Nucleus accumbens (tissue), 56 donors: ENCODE measurements at regions not wholly inside any gene's neighbourhood (a gene's known extent, or its start where the extent isn't known, plus 50 kb on each side); places are given as distances from the start of the nearest gene placed in this dataset.
"Not testable (repeated sequence)": the region's sequence is repeated elsewhere in the genome, so short reads cannot be mapped to it uniquely, and the experiment has no call there.

ENCODE experiments used
- DNase-seq, 56 donors: peaks; one replicate each; lab custom pipeline; 2025; lab: John Stamatoyannopoulos, UW

GRCh38 chr5:85375525-85375924 is 990.8 kb upstream of the EDIL3 start:
- DNase-seq = no peak

- DNase-seq = no peak
Measured at GRCh38 chr5:85388770-85389169, 1004.1 kb upstream of the EDIL3 start.

- DNase-seq = not testable (repeated sequence)
Measured at GRCh38 chr5:85392309-85392708, 1007.6 kb upstream of the EDIL3 start.

- DNase-seq = no peak
Measured at GRCh38 chr5:85395526-85395925, 1010.8 kb upstream of the EDIL3 start.

GRCh38 chr5:85397451-85397850 is 1012.8 kb upstream of the EDIL3 start:
- DNase-seq = no peak

- no peak for DNase-seq
Measured at GRCh38 chr5:85428426-85428934, 1043.8 kb upstream of the EDIL3 start.

GRCh38 chr5:85431726-85432125 is 1047.0 kb upstream of the EDIL3 start:
- DNase-seq = not testable (repeated sequence)

GRCh38 chr5:85441156-85441555 is 1056.5 kb upstream of the EDIL3 start:
- no peak for DNase-seq

GRCh38 chr5:85441853-85442252 is 1057.2 kb upstream of the EDIL3 start:
- DNase-seq = no peak

- DNase-seq = no peak
Measured at GRCh38 chr5:85452322-85453025, 1067.8 kb upstream of the EDIL3 start.

- DNase-seq = no peak
Measured at GRCh38 chr5:85453026-85453349, 1068.3 kb upstream of the EDIL3 start.

GRCh38 chr5:85458319-85458718 is 1073.6 kb upstream of the EDIL3 start:
- DNase-seq = no peak

GRCh38 chr5:85462957-85463356 is 1078.3 kb upstream of the EDIL3 start:
- DNase-seq = no peak

- DNase-seq = no peak
Measured at GRCh38 chr5:85466423-85466822, 1081.7 kb upstream of the EDIL3 start.

- DNase-seq = no peak
Measured at GRCh38 chr5:85472749-85473148, 1088.1 kb upstream of the EDIL3 start.

- not testable (repeated sequence) for DNase-seq
Measured at GRCh38 chr5:85475151-85475550, 1090.5 kb upstream of the EDIL3 start.

- DNase-seq = no peak
Measured at GRCh38 chr5:85476617-85477016, 1091.9 kb upstream of the EDIL3 start.

- DNase-seq = no peak
Measured at GRCh38 chr5:85479849-85480248, 1095.2 kb upstream of the EDIL3 start.

GRCh38 chr5:85484982-85485574 is 1100.4 kb upstream of the EDIL3 start:
- DNase-seq = no peak

GRCh38 chr5:85488295-85488694 is 1103.6 kb upstream of the EDIL3 start:
- no peak for DNase-seq

- no peak for DNase-seq
Measured at GRCh38 chr5:85500869-85501268, 1116.2 kb upstream of the EDIL3 start.

GRCh38 chr5:85512896-85513295 is 1104.8 kb upstream of the COX7C start:
- no peak for DNase-seq
